ENCODE measurements at regions not wholly inside any gene's neighbourhood (a gene's known extent, or its start where the extent isn't known, plus 50 kb on each side); places are given as distances from the start of the nearest gene placed in this dataset.

- TF ChIP-seq CTCF (IDR thresholded peaks at IDR 0.05), result no peak
- no peak for TF ChIP-seq MAX (CRISPR knock-in tag; IDR thresholded peaks at IDR 0.05)
- TF ChIP-seq, protein P1, sequence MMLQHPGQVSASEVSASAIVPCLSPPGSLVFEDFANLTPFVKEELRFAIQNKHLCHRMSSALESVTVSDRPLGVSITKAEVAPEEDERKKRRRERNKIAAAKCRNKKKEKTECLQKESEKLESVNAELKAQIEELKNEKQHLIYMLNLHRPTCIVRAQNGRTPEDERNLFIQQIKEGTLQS (CRISPR knock-in tag; conservative IDR thresholded peaks at IDR 0.05), result no peak
- no peak for TF ChIP-seq FOXK1 (CRISPR knock-in tag; IDR thresholded peaks at IDR 0.05)
- TF ChIP-seq, protein P2, sequence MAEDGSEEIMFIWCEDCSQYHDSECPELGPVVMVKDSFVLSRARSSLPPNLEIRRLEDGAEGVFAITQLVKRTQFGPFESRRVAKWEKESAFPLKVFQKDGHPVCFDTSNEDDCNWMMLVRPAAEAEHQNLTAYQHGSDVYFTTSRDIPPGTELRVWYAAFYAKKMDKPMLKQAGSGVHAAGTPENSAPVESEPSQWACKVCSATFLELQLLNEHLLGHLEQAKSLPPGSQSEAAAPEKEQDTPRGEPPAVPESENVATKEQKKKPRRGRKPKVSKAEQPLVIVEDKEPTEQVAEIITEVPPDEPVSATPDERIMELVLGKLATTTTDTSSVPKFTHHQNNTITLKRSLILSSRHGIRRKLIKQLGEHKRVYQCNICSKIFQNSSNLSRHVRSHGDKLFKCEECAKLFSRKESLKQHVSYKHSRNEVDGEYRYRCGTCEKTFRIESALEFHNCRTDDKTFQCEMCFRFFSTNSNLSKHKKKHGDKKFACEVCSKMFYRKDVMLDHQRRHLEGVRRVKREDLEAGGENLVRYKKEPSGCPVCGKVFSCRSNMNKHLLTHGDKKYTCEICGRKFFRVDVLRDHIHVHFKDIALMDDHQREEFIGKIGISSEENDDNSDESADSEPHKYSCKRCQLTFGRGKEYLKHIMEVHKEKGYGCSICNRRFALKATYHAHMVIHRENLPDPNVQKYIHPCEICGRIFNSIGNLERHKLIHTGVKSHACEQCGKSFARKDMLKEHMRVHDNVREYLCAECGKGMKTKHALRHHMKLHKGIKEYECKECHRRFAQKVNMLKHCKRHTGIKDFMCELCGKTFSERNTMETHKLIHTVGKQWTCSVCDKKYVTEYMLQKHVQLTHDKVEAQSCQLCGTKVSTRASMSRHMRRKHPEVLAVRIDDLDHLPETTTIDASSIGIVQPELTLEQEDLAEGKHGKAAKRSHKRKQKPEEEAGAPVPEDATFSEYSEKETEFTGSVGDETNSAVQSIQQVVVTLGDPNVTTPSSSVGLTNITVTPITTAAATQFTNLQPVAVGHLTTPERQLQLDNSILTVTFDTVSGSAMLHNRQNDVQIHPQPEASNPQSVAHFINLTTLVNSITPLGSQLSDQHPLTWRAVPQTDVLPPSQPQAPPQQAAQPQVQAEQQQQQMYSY (CRISPR knock-in tag; IDR thresholded peaks at IDR 0.05), result no peak
- TF ChIP-seq PREB (CRISPR knock-in tag; IDR thresholded peaks at IDR 0.05; ENCODE audit: borderline replicate concordance), result no peak
These were observed 1236.0 kb downstream of the MAT2B start for GRCh38 chr5:164741376-164741775.
